MM.1S (cell line): ENCODE measurements at regions not wholly inside any gene's neighbourhood (a gene's known extent, or its start where the extent isn't known, plus 50 kb on each side); places are given as distances from the start of the nearest gene placed in this dataset.

Experiments used
- DNase-seq: peaks from one replicate; pipeline ENCODE4 v3.0.0-alpha.2; 2015
- H2AFZ ChIP-seq: fragments of 300-600 bp; sonication (generic); 2 replicates; pipeline ENCODE4 v1.6.0; 2016; ENCODE audit warnings: antibody characterized with exemption, low read length
- H3F3A ChIP-seq: fragments of 300-600 bp; sonication (generic); 2 replicates; pipeline ENCODE4 v1.6.1; 2016; ENCODE audit warnings: mild to moderate bottlenecking, antibody characterized with exemption, low read length, moderate library complexity, mixed read lengths; ENCODE audit not compliant: insufficient read depth
- H3K27ac ChIP-seq: fragments of 300-600 bp; sonication (generic); 2 replicates; pipeline ENCODE4 v1.5.1; 2016; ENCODE audit warnings: mild to moderate bottlenecking, low read length
- H3K27me3 ChIP-seq: fragments of 300-600 bp; sonication (generic); replicated peaks from 2 replicates; pipeline ENCODE4 v1.6.0; 2016; ENCODE audit warnings: low read length; ENCODE audit not compliant: insufficient read depth
- H3K36me3 ChIP-seq: fragments of 300-600 bp; sonication (generic); replicated peaks from 2 replicates; pipeline ENCODE4 v1.6.1; 2016; ENCODE audit warnings: mild to moderate bottlenecking, low read length, mixed read lengths; ENCODE audit not compliant: insufficient read depth
- H3K4me1 ChIP-seq: fragments of 300-600 bp; sonication (generic); 2 replicates; pipeline ENCODE4 v1.6.1; 2016; ENCODE audit warnings: low read length, mixed read lengths
- H3K4me2 ChIP-seq: fragments of 300-600 bp; sonication (generic); 2 replicates; pipeline ENCODE4 v1.6.0; 2016; ENCODE audit warnings: low read depth, low read length
- H3K4me3 ChIP-seq: fragments of 300-600 bp; sonication (generic); 2 replicates; pipeline ENCODE4 v1.5.1; 2016; ENCODE audit warnings: low read length, mixed read lengths
- H3K79me2 ChIP-seq: fragments of 300-600 bp; sonication (generic); 2 replicates; pipeline ENCODE4 v1.6.1; 2016; ENCODE audit warnings: mixed run types, low read length, mixed read lengths
- H3K9ac ChIP-seq: fragments of 300-600 bp; sonication (generic); 2 replicates; pipeline ENCODE4 v1.6.1; 2016; ENCODE audit warnings: low read length, mixed read lengths
- H3K9me2 ChIP-seq: fragments of 300-600 bp; sonication (generic); replicated peaks from 2 replicates; pipeline ENCODE4 v1.6.1; 2016; ENCODE audit warnings: mild to moderate bottlenecking, low read length, mixed read lengths; ENCODE audit not compliant: insufficient read depth
- H3K9me3 ChIP-seq: fragments of 300-600 bp; sonication (generic); replicated peaks from 2 replicates; pipeline ENCODE4 v1.6.1; 2016; ENCODE audit warnings: mild to moderate bottlenecking, low read length, mixed read lengths; ENCODE audit not compliant: insufficient read depth
- H4K20me1 ChIP-seq: fragments of 300-600 bp; sonication (generic); 2 replicates; pipeline ENCODE4 v1.6.1; 2016; ENCODE audit warnings: mild to moderate bottlenecking, low read length, moderate library complexity, mixed read lengths; ENCODE audit not compliant: insufficient read depth
- EZH2 ChIP-seq: fragments of 300-600 bp; sonication (generic); optimal IDR thresholded peaks from 2 replicates; pipeline ENCODE3; 2017; ENCODE audit warnings: low read depth, mild to moderate bottlenecking, antibody characterized with exemption, low read length, mixed read lengths
- EZH2phosphoT487 ChIP-seq: fragments of 300-600 bp; sonication (generic); IDR thresholded peaks from 2 replicates; pipeline ENCODE4 v1.6.1; 2018; ENCODE audit warnings: antibody characterized with exemption, low read length
- TF ChIP-seq, protein P1 (sequence below): fragments of 300-600 bp; sonication (generic); IDR thresholded peaks from 2 replicates; pipeline ENCODE4 v1.5.1; 2016; ENCODE audit warnings: antibody characterized with exemption, low read length, mixed read lengths

DNA sequence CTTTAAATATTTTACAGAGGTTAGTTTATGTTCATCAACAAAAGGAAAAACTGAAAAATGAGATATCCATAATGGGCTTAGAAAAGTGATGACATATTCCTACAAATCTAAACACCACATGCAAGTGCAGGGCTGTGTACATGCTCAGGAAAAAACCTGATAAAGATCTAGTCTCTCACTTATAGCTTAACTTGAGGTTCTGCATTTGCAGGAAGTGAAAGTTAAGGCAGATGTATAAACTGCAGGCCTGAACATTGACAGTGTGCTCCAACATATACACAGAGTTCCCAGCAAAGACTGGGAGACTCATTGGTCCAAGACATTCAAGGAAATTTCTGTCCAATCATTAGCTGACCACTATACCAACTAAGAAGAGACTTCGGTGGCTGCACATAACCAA is 63.8 kb upstream of the RET start:
- Histone ChIP-seq H3K36me3 (no peaks in the 10 kb centered on the region), H3K27me3 (no peaks in the 10 kb centered on the region), H3F3A (no peaks in the 10 kb centered on the region), H3K27ac (no peak overlapping the region), H3K9me3 (no peaks in the 10 kb centered on the region), H3K4me2 (no peak overlapping the region), H3K9ac (no peak overlapping the region), H2AFZ (no peak overlapping the region), H3K4me3 (no peak overlapping the region), H3K79me2 (no peaks in the 10 kb centered on the region), H3K4me1 (no peaks in the 10 kb centered on the region), H3K9me2 (no peaks in the 10 kb centered on the region), H4K20me1 (no peaks in the 10 kb centered on the region)
- no peak for TF ChIP-seq EZH2
- no peak for TF ChIP-seq EZH2phosphoT487
- TF ChIP-seq, protein P1, sequence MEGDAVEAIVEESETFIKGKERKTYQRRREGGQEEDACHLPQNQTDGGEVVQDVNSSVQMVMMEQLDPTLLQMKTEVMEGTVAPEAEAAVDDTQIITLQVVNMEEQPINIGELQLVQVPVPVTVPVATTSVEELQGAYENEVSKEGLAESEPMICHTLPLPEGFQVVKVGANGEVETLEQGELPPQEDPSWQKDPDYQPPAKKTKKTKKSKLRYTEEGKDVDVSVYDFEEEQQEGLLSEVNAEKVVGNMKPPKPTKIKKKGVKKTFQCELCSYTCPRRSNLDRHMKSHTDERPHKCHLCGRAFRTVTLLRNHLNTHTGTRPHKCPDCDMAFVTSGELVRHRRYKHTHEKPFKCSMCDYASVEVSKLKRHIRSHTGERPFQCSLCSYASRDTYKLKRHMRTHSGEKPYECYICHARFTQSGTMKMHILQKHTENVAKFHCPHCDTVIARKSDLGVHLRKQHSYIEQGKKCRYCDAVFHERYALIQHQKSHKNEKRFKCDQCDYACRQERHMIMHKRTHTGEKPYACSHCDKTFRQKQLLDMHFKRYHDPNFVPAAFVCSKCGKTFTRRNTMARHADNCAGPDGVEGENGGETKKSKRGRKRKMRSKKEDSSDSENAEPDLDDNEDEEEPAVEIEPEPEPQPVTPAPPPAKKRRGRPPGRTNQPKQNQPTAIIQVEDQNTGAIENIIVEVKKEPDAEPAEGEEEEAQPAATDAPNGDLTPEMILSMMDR, result no peak
- DNase-seq, result no peak

DNA sequence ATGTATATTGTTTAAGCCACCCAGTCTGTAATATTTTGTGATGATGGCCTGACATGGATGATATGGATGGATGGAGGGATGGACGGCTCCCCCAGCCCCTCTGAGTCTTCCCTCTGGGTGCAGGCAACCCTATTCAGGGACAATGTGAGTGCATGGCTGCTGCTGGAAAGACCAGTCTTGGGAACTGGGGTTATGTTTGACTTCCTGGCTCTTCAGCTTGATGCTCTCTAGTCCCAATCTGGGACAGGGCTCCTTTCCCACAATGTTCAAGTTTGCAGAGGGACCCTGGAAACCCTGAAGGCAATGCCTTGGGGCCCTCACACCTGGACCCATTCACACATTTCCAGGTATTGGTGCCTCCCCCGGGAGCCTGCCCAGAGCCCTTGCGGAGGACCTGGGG is 52.3 kb upstream of the RET start:
- no peaks in the 10 kb centered on the region for H3K9me3 ChIP-seq
- TF ChIP-seq, protein P1, result no peak
- TF ChIP-seq EZH2 (no peak), EZH2phosphoT487 (no peak)
- H2AFZ ChIP-seq, result no peak overlapping the region
- no peak overlapping the region for H3K9ac ChIP-seq
- H3K36me3 ChIP-seq, result no peaks in the 10 kb centered on the region
- no peak overlapping the region for H3K27ac ChIP-seq
- no peak for DNase-seq
- H3K4me2 ChIP-seq, result no peak overlapping the region
- no peaks in the 10 kb centered on the region for H3K79me2 ChIP-seq
- no peaks in the 10 kb centered on the region for H3K9me2 ChIP-seq
- H3F3A ChIP-seq, result no peaks in the 10 kb centered on the region
- no peaks in the 10 kb centered on the region for H4K20me1 ChIP-seq
- no peaks in the 10 kb centered on the region for H3K4me1 ChIP-seq
- H3K27me3 ChIP-seq, result no peaks in the 10 kb centered on the region
- no peak overlapping the region for H3K4me3 ChIP-seq

DNA sequence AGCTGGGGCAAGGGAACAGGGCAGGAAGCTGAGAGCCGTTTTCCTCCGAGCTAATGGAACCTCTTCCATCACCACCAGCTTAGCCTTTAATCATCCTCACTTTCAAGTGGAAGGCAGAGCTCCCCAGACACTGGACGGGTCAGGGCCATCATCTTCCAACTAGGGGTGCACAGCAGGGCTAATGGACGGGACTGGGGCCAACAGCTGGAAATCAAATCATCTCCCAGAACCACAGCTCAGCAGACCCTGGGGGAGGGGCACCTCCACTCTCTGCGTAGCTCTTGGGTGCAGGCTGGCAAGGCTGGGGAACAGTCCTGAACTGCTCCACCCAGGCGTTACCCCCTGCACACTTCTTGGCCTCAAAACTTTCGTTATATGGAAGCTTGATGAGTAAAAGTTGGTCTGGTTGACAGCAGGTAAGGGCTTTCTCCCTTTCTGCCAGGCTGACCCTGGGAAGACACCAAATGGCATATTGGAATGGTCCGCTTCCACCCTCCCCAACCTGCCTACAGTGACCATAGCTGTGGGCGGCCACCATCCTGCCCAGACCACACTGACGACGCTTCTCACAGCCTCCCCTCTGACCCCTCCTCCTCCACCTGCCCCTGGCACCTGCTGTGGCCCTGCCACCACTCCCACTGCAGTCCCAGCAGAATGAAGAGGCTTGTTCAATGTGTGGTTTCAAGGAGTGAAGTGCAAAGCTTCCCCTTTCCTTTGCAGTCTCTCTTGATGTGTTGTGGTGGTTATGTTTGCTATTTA is 51.7 kb upstream of the RET start:
- no peaks in the 10 kb centered on the region for H3F3A ChIP-seq
- no peaks in the 10 kb centered on the region for H3K9me2 ChIP-seq
- H3K4me2 ChIP-seq, result no peak overlapping the region
- TF ChIP-seq EZH2, result no peak
- no peak for TF ChIP-seq EZH2phosphoT487
- no peaks in the 10 kb centered on the region for H3K79me2 ChIP-seq
- H2AFZ ChIP-seq, result no peak overlapping the region
- no peak overlapping the region for H3K4me3 ChIP-seq
- H3K4me1 ChIP-seq, result no peaks in the 10 kb centered on the region
- DNase-seq, result no peak
- H3K9ac ChIP-seq, result no peak overlapping the region
- H3K27me3 ChIP-seq, result no peaks in the 10 kb centered on the region
- no peaks in the 10 kb centered on the region for H3K36me3 ChIP-seq
- no peaks in the 10 kb centered on the region for H3K9me3 ChIP-seq
- no peaks in the 10 kb centered on the region for H4K20me1 ChIP-seq
- H3K27ac ChIP-seq, result no peak overlapping the region
